GM13977 (cell line): ENCODE measurements at regions not wholly inside any gene's neighbourhood (a gene's known extent, or its start where the extent isn't known, plus 50 kb on each side); places are given as distances from the start of the nearest gene placed in this dataset.

Source experiments
- DNase-seq: peaks from one replicate; pipeline ENCODE4 v3.0.0; 2012; ENCODE audit warnings: low spot score
- in situ Hi-C: fragments of 300-500 bp; cut with MboI; formaldehyde crosslinking; loops from one replicate; pipeline ENCODE4 v1.12.0; 2022; ENCODE audit warnings: low sequenced_read_pairs, low pct_unique_long_range_greater_than_20kb, mixed read lengths, inconsistent platforms; ENCODE audit not compliant: unreplicated experiment
- TF ChIP-seq, protein P1 (sequence below): IDR thresholded peaks from 2 replicates; pipeline ENCODE4 v1.5.1; 2012; ENCODE audit warnings: mild to moderate bottlenecking, control low read depth; ENCODE audit not compliant: insufficient read depth; ENCODE audit errors: extremely low read depth, missing control alignments

DNA sequence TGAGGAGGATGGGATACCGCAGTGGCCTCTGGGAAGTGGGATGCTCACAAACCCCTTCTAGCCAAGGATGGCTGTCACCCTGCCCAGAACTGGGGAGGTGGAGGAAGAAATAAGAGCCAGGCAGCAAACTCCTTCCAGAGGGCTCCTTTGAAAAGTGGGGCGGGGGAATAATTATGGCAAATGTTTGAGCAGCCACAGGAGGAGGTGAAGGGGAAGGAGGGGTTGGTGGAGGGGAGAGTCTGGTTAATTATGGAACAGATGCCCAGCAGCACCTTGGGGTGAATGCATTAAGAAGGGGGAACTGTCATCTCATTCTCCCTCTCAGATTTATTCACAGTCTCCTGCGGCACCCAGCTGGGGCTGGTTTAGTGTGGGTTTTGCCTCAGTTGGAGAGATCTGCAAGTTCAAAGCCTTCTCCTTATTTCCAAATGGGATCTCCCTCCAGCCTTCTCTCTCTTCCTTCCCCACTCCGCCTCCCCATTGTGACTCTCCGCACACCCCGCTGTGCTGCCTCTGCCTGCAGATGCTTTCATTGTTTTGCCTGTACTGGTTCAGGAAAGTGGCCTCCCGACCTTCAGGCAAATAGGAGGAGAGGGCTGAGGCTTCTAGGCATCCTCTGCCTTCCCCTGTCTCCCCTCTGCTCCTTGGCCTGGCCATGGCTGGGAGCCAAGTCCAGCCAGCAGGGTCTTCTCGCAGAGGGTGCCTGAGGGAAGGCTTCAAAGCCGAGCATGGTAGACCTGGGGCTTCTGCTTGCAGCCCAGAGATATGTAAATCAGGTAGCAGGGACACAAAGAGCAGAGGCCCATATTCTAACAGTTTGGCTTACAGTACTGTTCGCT lies 457.2 kb upstream of the MEX3C start:
- in situ Hi-C loops, result loop anchor here (25.0 kb wide), 1 partner anchor 542 kb away; no protein-coding TSS in a partner anchor
- TF ChIP-seq, protein P1, sequence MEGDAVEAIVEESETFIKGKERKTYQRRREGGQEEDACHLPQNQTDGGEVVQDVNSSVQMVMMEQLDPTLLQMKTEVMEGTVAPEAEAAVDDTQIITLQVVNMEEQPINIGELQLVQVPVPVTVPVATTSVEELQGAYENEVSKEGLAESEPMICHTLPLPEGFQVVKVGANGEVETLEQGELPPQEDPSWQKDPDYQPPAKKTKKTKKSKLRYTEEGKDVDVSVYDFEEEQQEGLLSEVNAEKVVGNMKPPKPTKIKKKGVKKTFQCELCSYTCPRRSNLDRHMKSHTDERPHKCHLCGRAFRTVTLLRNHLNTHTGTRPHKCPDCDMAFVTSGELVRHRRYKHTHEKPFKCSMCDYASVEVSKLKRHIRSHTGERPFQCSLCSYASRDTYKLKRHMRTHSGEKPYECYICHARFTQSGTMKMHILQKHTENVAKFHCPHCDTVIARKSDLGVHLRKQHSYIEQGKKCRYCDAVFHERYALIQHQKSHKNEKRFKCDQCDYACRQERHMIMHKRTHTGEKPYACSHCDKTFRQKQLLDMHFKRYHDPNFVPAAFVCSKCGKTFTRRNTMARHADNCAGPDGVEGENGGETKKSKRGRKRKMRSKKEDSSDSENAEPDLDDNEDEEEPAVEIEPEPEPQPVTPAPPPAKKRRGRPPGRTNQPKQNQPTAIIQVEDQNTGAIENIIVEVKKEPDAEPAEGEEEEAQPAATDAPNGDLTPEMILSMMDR, result no peak
- DNase-seq, result peak; percentile 27

DNA sequence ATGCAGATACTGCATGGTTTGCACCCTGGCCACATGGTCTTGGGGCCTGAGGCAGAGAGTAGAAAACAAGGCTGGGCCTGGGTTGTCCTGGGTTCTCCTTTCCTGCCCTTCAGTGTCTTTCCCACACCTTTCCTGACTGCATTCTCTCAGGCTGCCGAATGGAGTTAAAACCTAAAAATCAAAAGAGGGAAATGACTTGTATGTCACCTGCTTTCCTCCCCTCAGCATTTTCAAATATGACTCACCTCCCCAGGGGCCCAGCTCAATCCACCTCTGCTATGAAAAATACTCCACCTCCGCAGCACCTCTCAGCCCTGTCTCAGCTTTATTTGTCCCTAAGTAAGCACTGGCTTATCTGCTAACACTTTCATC lies 457.8 kb upstream of the MEX3C start:
- TF ChIP-seq, protein P1, result no peak
- in situ Hi-C loops, result loop anchor here (25.0 kb wide), 1 partner anchor 543 kb away; no protein-coding TSS in a partner anchor
- peak; percentile 53 for DNase-seq

DNA sequence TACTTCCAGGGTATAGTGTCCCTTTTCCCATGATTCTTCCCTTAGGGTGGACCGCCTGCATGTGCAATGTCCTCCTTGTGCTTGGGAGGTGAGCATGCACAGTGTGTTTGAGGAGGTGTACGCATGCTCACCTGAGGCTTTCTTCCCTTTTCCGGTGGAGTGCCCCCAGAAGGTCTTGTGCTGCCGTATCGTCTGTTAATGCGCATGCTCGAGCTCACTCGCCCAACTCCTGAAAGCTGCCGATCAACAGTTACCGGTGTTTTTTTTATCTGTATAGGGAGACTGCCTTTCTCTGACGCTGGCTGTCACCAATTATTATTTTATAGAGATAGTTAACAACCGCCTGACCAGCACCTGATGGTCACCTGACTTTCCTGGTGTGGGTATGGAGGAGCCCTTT lies 458.8 kb upstream of the MEX3C start:
- in situ Hi-C loops, result loop anchor here (25.0 kb wide), 1 partner anchor 544 kb away; no protein-coding TSS in a partner anchor
- DNase-seq, result no peak
- TF ChIP-seq, protein P1, result no peak

DNA sequence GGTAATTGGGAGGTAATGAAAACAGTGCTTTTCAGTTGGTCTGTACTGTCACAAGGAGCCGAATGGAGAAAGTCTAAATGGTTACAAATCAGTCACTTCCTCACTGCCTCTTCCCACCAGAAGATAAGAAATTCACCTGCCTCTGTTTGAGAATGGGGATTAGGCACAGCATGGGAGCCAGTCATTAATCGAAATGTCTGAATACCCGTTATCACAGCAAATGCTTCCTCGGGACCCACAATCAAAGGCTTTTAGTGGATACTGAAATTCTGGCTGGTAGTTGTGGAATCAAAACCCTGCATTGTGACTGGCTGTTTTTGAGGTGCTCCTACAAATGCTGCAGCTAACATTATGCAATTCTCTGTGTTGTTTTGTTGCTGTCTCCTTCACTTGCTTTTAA lies 461.0 kb upstream of the MEX3C start:
- in situ Hi-C loops, result loop anchor here (25.0 kb wide), 1 partner anchor 546 kb away; no protein-coding TSS in a partner anchor
- TF ChIP-seq, protein P1, result no peak
- DNase-seq, result no peak

DNA sequence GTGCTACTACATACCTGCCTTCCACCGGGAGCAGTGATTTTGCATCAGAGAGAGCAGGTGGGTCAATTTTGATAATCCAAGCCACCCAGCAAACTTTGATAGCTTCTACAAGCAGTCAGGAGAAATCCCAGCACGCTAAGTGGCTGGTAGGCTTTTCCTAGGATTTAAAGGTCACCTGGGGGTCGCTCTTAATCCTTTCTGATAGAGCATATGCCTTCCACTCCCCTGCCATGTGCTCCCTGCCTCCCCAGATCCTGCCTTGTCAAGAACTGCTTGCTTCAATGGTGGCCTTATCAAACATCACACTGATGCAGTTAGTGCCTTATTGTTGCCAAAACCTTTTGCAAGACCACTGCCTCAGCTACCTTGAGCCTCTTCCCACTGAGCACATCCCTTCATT lies 462.3 kb upstream of the MEX3C start:
- in situ Hi-C loops, result loop anchor here (10.0 to 25.0 kb wide), 2 partner anchors 547 to 625 kb away; no protein-coding TSS in a partner anchor
- TF ChIP-seq, protein P1, result no peak
- no peak for DNase-seq

DNA sequence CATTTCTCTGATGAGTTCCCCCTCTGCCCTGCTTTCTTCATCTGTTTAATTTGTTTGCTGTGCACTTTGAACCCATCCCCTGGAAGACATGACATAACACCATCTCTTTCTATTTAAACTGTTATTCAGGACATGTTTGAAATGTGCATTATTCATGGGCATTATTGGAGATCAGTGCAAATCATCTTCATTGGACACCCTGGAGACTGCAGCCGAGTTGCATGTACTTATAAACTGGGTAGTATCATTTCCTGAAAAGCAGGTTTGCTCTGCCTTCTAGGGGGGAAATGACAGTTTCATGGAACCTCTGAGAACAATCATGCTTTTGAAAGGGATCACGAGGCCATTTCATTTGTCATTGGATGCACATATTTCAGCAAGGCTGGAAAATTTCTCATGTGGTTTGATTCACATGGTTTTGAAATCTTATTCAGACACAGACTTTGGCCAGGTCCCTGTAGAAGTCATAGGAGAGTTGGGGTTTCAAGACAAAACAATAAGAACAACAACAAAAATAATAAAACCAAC lies 462.8 kb upstream of the MEX3C start:
- TF ChIP-seq, protein P1, result no peak
- in situ Hi-C loops, result loop anchor here (10.0 to 25.0 kb wide), 2 partner anchors 548 to 625 kb away; no protein-coding TSS in a partner anchor
- no peak for DNase-seq
